NCI-H1092 treated with DMSO at 0.1 percent for 48 hours (cell line): ENCODE measurements at regions not wholly inside any gene's neighbourhood (a gene's known extent, or its start where the extent isn't known, plus 50 kb on each side); places are given as distances from the start of the nearest gene placed in this dataset.
A peak's percentile ranks its signal among the peaks of the same experiment; 100 is the strongest.

ENCODE experiments used
- DNase-seq: peaks from one replicate; lab custom pipeline; 2025; lab: John Stamatoyannopoulos, UW

- no peak for DNase-seq
These were observed 62.9 kb upstream of the IL17B start for GRCh38 chr5:149441986-149442385.

- DNase-seq: no peak
These were observed 62.2 kb upstream of the IL17B start for GRCh38 chr5:149441194-149441753.

- DNase-seq: no peak
These were observed 60.9 kb upstream of the IL17B start for GRCh38 chr5:149439899-149440542.

- no peak for DNase-seq
These were observed 59.6 kb upstream of the IL17B start for GRCh38 chr5:149438711-149439132.

- DNase-seq: no peak
These were observed 59.2 kb upstream of the IL17B start for GRCh38 chr5:149438281-149438680.

GRCh38 chr5:149437391-149438040 is 58.4 kb upstream of the IL17B start:
- no peak for DNase-seq

- no peak for DNase-seq
These were observed 56.6 kb upstream of the IL17B start for GRCh38 chr5:149435660-149436059.

- no peak for DNase-seq
These were observed 55.9 kb upstream of the IL17B start for GRCh38 chr5:149435015-149435376.

GRCh38 chr5:149434162-149435014 is 55.3 kb upstream of the IL17B start:
- DNase-seq: peak; percentile 27

GRCh38 chr5:149433524-149434131 is 54.5 kb upstream of the IL17B start:
- no peak for DNase-seq

GRCh38 chr5:149432911-149433401 is 53.9 kb upstream of the IL17B start:
- no peak for DNase-seq

GRCh38 chr5:149432376-149432775 is 53.3 kb upstream of the IL17B start:
- DNase-seq: no peak

- DNase-seq: no peak
These were observed 51.0 kb upstream of the IL17B start for GRCh38 chr5:149429839-149430721.
